ENCODE measurements at regions not wholly inside any gene's neighbourhood (a gene's known extent, or its start where the extent isn't known, plus 50 kb on each side); places are given as distances from the start of the nearest gene placed in this dataset.
"Not testable (repeated sequence)": the region's sequence is repeated elsewhere in the genome, so short reads cannot be mapped to it uniquely, and the experiment has no call there.

DNA sequence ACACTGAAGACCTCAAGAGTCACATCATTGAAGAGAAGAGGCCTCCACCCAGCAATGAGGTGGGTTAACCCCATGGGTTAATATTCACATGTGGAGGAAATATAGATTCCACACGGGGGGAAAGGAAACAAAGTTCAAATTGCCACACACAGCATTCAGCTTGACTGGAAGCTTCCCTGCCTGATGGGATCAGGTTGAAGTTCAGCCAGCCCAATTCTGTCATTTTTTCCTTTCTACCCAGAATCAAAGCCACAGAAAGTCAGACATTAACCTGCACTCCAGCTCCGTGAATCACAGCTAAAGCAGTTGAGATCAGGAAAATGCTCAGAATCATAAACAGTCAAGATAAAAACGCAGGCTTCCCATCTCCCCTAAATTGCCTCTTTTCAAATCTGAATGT, 208.7 kb upstream of the OBI1 start:
- no peak for DNase-seq (ENCODE audit: low read depth)

DNA sequence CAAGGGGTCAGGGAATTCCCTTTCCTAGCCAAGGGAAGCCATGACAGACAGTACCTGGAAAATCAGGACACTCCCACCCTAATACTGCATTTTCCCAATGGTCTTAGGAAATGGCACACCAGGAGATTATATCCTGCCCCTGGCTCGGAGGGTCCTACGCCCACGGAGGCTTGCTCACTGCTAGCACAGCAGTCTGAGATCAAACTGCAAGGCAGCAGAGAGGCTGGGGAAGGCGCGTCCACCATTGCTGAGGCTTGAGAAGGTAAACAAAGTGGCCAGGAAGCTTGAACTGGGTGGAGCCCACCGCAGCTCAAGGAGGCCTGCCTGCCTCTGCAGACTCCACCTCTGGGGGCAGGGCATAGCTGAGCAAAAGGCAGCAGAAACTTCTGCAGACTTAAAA, 207.1 kb upstream of the OBI1 start:
- not testable (repeated sequence) for DNase-seq (ENCODE audit: low read depth)

DNA sequence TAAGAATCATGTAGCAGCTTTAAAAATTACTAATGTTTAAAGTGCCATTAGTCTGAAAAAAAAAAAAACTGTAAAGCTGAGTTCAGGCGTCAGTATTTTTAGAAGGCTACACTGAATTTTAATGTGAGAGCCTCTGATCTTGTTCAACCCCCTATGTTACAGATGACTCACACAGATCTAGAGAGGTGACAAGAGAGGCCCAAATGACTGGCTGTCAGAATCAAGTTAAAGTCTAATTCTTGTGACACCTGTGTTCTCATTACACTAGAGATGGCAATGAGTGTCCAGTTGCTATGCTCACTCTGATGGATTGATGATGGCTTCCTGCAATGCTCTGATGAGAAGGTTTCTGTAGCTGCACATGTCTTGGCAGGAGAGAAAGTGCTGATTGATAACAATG, 203.5 kb upstream of the OBI1 start:
- DNase-seq (ENCODE audit: low read depth), result no peak

DNA sequence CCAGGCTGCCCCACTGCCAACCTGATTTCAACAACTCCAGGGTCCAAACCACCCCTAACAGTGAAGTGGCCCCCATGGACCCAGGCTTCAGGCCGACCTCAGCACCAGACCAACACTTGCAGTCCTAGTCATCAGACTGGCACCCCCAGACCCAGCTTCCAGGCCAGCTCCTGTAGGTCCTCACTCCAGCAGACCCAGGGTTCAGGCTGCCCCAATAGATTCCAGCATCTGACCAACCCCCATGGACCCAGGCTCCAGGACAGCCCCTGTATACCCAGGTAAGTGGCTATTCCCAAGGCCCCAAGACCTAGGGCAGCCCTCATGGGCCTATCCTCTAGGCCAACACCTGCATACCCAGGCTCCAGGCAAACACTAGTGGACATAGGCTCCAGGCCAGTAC, 193.8 kb upstream of the OBI1 start:
- DNase-seq (ENCODE audit: low read depth), result no peak

DNA sequence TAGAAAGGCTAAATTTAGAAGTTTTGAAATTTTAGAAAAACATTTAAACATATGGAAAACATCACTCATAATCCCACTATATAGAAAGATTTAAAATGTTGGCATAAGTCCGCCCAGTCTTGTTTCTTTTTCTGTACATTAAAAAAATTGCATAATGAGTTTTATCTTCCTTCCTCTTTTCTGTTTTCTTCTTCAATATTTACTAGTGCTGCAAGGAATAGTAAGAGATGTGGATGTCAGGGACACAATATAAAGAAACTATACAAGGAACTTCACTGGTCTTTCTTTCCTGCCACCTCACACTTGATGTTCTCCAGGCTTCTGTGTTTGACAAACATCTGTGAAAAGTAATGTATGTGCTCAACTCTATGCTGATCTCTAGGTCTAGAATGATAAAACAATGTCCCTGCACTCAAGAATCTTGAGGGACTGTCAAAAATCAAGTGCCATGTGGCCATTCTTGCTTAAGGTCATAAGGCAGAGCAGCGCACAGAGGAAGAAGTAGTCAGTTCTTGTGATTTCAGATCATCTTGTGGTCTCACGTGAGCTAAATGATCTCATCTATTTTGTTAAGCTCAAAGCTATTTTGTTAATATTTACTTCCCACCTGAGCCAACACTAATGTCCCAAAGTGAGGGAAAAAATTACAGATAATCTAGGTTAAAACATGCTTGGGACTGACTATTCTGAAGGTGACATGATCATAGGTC, 186.9 kb upstream of the OBI1 start:
- no peak for DNase-seq (ENCODE audit: low read depth)

DNA sequence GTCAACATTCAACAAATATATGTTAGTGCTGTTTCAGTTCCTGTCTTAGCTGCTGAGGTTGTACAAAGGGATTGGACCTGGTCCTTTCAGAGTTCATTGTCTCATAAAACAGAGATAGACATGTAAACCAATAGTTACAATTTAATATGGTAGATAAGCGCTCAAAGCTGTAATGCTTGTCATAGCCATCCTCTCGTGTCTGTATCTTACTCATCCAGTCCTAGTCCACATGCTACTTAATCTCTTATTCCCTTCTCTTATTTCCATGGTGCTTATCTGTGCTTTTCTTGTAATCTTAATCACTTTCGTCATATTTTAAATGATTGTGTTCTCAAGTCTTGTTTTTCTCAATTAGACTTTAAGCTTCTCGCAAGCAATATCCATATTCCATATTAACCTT, 185.2 kb upstream of the OBI1 start:
- no peak for DNase-seq (ENCODE audit: low read depth)

DNA sequence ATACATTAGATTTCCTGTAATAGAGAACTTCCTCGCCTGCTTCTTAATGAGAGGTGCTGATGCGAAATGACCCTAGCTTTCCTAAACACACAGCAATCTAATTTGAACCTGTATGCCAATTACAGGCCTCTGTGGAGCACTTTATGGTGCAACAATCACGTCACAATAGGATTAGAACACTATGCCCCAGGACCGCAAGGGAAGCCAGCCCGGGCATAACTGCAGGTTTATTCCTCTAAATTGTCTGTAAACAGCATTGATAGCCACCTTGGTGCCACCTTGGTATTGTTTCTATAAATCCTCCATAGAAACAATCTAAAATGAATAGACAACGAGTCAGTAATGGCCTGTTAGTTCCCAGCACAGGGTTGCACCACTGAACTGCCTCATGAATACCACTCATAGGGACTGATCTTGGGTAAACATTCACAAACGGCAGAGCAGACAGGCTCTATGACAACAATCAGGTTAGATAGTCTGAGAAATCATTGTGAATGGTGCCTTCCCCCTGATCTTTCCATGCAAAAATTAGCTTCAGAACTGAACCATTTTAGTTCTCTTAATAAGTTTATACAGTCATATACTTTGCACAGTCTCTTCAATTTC, 182.5 kb upstream of the OBI1 start:
- no peak for DNase-seq (ENCODE audit: low read depth)

DNA sequence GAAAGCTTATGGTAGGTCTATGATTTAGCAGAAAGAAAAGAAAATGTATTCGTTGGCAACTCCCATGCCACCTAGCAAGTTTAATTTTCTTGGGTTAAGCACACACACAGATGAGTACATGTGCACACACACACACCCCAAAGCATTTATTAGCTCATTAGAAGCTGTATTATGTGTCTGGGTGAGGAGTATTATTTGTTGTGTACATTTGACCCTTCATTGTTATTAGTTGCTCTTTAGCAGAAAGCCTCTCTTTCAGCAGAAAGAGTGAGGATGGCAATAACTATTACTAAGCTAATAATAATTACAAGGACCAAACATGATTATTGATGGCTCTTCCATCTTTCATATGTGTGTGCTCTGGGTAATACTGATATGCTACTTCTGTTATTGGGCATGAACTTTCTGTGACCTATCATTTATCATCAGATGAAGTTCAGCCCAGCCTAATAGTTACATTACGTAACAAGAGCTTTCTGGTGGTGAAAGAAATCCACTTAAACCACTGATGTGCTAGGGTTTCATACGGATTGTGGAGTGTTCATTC, 177.4 kb upstream of the OBI1 start:
- no peak for DNase-seq (ENCODE audit: low read depth)

DNA sequence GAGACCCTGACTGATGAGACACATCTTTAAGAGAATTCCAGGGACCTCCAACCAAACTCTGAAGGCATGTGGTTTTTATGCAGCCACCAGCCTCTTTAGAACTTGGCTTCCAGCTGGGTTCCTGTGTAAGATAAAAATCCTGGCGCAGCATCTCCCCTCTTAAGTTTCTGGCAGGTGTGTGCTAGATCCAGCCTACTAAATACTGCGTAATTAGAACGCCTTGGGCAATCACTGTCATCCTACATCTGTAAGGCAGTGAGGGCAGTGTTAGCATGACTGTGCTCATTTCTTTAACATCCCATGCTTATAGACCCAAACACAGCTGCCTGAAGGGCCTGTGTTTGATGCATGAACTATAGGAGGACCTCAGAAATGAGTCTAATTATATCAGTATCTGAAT, 173.5 kb upstream of the OBI1 start:
- no peak for DNase-seq (ENCODE audit: low read depth)

DNA sequence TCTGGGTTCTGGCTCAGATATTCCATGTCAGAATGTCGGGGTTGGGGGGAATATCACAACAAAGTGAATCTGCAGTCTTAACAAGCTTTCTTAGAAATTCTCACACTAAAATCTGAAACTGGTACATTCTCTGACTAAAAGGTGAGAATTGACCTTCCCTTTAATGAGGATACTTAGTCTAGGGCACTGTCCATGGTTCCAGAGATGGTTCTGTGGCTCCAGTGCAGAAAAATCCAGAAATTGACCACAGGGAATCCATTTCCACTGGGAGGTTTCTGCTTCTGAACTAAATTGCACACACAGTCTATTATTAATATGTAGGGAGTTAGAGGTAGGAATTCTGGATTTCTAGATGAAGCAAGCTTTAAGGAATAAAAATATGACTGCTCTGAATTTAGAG, 171.6 kb upstream of the OBI1 start:
- no peak for DNase-seq (ENCODE audit: low read depth)

DNA sequence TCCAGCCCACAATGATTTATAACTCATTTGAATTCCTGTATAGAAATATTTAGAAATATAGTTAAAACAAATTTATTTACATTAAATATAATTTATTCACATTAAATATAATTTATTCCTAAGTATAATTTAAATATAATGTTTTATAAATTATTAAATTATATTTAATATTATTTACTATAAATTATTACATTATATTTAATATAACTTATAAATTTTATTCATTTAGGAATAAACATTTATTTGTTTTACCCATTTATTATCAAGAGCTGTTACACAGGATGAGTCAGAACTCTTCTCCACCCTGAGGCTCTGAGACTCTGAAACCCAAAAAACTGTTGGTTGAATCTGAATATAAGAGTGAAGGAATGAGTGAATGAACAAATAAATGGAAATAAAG, 170.9 kb upstream of the OBI1 start:
- DNase-seq (ENCODE audit: low read depth), result no peak

DNA sequence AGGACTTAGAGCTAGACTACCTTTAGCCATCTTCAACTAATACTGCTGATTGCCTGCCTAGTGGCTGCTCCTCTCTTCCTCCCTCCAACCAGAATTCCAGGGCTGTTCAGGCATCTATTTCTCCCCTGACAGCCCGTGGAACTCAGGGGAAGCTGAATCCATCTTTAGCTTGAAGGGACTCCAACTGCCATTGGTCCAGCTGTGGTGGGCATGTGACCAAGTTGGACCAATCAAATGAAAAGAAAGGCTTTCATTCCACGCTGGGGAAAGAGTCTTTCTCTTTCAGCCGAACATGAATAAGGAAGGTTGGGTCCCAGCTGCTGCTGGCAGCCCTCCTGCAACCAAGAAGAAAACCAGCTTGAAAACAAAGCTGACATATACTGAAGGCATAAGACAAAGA, 168.5 kb upstream of the OBI1 start:
- no peak for DNase-seq (ENCODE audit: low read depth)

DNA sequence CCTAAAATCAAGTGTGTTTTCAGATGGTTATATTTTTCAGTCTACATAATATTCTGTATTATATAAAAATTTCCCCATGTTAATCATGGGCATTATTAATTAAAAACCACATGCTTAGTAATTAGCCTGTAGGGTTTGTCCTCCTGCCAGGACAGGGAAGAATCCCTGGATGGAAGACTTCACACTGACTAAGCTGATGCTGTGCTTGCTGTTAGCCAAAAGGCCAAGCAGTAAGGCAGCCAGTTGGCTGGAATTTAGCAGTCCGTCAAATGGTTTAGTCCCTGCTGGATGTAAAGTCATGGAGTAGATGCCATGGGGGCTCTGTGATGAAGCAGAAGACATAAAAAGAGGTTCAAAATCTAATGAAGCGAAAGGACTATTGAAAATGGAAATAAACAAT, 168.0 kb upstream of the OBI1 start:
- no peak for DNase-seq (ENCODE audit: low read depth)

DNA sequence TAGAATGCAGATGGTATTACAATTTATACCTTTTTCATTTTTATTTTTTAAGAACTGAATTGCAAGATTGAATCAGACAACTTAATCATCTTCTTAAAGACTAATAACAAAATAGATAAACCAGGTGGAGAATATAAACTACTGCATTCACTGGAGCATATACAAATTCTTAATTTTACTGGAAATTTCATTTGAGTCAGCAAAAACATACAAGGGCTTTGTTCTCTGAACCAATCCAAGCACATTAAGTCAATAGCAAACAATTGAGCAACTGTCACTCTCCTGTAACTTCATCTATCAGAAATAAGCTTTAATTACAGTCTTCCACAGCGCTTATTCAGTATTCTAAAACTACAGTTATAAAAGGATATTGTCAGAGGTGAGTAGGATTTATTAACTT, 167.4 kb upstream of the OBI1 start:
- no peak for DNase-seq (ENCODE audit: low read depth)

DNA sequence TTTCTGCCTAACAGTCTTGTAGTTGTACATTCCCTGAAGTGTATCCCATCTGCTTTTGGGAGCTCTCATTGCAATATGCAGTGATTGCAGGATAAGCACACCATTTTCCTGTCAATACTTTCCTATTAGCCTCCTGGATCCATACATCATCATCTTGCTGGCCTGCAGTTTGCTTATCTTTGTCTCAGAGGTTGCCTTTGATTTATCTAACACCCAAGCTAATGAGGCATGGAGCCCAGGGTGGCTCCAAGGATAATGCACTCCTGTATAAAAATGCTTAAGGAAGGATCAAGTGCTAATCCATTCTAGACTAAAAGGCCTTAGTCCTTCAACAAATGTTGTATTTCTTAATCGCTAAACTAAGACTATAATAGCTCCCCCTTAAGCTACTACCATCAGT, 161.6 kb upstream of the OBI1 start:
- no peak for DNase-seq (ENCODE audit: low read depth)

DNA sequence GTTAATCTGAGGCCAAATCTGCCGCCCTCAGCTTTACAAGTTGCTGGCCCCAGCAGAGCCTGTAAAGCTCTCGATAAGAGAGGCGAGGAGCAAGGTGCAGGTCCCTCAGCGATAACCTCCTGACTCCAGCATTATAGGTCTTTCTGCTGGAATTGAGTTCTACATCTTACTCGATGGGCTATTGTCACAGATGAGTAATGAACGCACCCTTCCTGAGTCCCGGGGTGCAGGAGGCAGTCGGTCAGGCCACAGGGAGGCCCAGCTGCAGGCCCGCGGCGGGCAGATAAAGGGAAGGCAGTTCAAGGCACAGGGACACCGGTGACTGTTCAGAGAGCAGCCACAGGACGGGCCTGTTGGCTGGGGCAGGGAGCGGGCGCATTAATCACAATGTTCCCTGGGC, 157.6 kb upstream of the OBI1 start:
- no peak for DNase-seq (ENCODE audit: low read depth)

DNA sequence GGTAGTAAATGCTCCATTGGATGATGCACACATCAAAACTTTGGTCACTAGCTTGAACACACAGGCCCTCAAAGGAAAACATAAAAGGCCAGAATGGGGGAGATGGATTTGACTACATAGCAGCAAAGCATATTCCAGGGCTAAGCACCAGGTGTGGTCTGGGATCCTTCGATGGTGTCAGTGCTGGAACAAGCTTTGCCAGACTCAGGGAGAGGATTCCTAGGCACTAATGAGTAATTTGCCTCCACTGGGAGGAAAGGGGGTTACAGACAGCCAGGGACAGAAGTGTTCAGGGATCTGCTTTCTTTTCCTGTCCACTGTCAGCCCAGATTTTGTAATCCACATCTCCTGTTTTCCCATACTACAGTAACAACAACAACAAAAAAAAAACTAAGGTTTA, 157.2 kb upstream of the OBI1 start:
- DNase-seq (ENCODE audit: low read depth), result no peak

DNA sequence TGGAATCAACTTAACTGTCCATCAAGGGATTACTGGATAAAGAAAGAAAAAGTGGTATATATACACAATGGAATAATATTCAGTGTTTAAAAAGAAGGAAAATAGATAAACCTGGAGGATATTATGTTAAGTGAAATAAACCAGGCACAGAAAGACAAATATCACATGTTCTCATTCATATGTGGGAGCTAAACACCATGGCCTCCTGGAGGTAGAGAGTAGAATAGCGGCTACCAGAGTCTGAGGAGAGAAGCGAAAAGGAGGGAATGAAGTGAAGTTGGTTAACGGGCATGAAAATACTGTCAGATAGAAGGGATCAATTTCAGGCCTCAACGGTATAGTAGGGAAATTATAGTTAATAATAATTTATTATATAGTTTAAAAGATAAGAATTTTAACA, 147.5 kb upstream of the OBI1 start:
- DNase-seq (ENCODE audit: low read depth), result no peak

DNA sequence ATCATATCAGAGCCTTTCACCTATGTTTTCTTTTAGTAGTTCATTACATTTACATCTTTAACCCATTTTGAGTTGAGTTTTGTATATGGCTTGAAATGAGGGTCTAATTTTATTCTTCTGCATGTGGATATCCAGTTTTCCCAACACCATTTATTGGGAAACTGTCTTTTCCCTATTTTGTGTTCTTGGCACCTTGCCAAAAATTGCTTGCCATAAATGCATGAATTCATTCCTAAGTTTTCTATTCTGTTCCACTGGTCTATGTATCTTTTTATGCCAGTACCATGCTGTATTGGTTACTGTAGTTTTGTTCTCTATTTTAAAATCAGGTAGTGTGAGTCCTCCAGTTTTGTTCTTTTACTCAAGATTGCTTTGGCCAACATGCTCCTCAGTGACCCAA, 144.0 kb upstream of the OBI1 start:
- DNase-seq (ENCODE audit: low read depth), result no peak

DNA sequence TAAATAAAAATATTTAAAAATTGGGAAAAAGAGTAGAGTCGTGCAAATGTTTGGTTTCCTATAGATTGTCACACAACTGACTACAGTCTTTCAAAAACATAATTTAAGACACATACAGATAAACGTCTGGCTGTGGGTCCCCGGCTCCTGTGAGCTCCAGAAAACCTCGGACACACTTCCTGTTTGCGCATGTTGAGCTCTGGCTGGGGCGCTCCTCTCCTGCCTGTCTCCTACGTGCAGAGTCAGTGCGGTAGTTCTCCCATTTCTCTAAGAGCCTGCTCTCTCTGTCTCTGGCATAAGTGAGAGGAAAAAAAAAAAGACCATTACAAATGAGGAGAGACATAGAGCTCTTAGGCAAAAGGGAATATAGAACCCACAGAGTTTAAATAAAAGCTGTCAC, 128.2 kb upstream of the OBI1 start:
- DNase-seq (ENCODE audit: low read depth), result no peak

DNA sequence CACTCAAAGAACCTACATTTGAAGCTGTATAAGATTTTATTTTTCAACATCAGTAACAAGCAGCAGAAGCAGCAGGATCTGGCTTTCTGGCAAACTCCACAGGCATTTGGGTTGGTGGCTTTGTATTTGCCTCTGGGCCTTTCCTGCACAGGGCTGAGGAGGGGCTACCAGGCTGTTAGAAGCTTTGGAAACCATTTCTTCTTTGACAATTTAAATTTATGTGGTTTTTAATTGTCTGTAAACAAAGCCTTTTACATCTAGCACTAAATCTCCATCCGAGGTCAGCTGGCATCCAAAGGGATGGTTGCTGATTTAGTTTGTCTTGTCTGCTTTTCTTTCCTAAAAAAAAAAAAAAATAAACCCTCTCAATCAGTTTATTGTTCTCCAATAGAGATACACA, 127.5 kb upstream of the OBI1 start:
- DNase-seq (ENCODE audit: low read depth), result no peak

DNA sequence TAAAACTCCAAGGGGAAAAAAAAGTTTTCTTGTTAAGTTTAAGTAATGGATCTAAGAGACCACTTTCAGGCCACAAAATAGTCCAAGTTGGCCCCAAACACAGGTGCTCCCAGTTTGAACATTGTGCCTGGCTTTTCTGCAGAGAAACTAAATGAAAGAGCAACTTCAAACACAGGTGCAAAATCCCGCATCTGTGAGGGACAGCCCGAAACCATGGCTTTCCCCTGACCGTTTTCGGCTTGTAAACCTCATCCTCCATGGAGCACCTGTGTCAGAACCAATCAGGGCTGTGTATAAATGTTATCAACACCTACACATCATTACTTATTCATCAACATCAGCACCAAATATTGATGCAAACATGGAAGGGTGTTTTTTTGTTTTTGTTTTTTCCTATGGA, 126.8 kb upstream of the OBI1 start:
- DNase-seq (ENCODE audit: low read depth), result no peak

DNA sequence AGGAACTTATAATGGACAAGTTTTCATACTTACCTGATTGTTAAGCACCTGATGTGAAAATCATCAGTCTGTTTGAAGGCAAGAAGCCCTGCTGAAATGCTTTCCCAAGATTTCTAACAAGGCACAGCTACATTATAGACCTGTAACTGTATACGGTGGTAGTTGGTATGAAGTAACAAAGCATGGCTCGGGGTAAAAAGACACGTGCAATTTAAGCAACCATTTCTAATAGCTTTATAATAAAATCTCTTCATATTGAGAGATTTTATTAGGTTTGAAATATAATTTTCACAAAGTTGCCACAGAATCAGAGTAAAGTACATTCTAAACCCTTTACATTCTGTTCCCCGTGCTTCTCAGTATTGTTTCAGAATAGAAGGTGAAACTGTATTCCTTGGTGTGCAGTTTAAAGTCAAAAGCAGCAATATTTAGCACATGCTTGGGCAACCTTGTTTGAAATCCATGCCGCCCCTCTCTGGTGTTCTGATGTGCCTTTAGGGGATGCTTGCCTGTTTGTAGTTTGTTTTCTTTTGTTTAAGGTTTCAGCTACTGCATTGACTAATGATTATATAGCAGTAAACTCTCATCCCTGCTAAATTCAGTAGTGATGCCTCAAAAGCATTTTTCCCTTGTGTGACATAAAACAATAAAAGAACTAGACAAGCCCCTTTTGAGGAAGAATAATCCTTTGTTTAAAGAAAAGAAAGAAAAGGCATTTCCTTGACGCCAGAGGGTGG, 125.2 kb upstream of the OBI1 start:
- DNase-seq (ENCODE audit: low read depth), result no peak

All from T-helper 22 cell (primary cell).